K562 (cell line): ENCODE measurements at regions not wholly inside any gene's neighbourhood (a gene's known extent, or its start where the extent isn't known, plus 50 kb on each side); places are given as distances from the start of the nearest gene placed in this dataset.

ENCODE experiments used
- ATAC-seq: fragments of 200-7000 bp; cut with Tn5 transposase; 3 replicates; pipeline ENCODE4 v1.9.1; 2020; ENCODE audit warnings: moderate library complexity
- BruUV-seq: library from RNA; stranded (reverse); fragments of 400-500 nt; replicated peaks from 2 replicates; lab custom pipeline; 2021; lab: Mats Ljungman, UMichigan
- CTCF ChIA-PET: fragments of 300-600 bp; formaldehyde crosslinking; extraction: SDS; loops from one replicate; lab custom pipeline; 2021; ENCODE audit warnings: low intra/inter-chr PET ratio; lab: Yijun Ruan, JAX
- POLR2A ChIA-PET: fragments of 300-600, 350-650 bp; sonication (Branson Sonifier 250); formaldehyde crosslinking; extraction: SDS; loops from one replicate; lab custom pipeline; 2021; ENCODE audit warnings: antibody characterized with exemption, inconsistent platforms; lab: Yijun Ruan, JAX
- DNase-seq, 4 experiments: peaks; one replicate each; pipeline versions ENCODE4 v3.0.0 to v3.0.0-alpha.2; 2011 to 2018; ENCODE audit warnings: low spot score in 3 of 4, mixed read lengths in 3 of 4; ENCODE audit errors: extremely low read depth in 1 of 4
- FAIRE-seq: peaks from 2 replicates; lab custom pipeline; 2011; peaks lifted over from hg19 to GRCh38; lab: Jason Lieb, UNC
- H2AFZ ChIP-seq: 2 replicates; pipeline ENCODE4 v1.6.0; 2011; ENCODE audit warnings: low read depth, low read length, control low read depth, inconsistent platforms
- H3K27ac ChIP-seq: fragments of 200-600 bp; 3 replicates; pipeline ENCODE4 v1.8.0; 2011; ENCODE audit warnings: low read depth, mild to moderate bottlenecking, control low read depth, inconsistent platforms, low read length, moderate library complexity, mixed read lengths; ENCODE audit errors: extremely low read depth
- H3K27me3 ChIP-seq, 2 experiments: fragments of 300-600 bp in 1 of 2; 2 replicates in 1 of 2; 3 replicates in 1 of 2; pipeline versions ENCODE4 v1.6.0 to v1.8.0; 2011; ENCODE audit warnings: inconsistent platforms in 2 of 2, low read length in 2 of 2, mild to moderate bottlenecking in 1 of 2, mixed read lengths in 1 of 2, moderate library complexity in 1 of 2; ENCODE audit not compliant: control insufficient read depth in 2 of 2, insufficient read depth in 2 of 2
- H3K36me3 ChIP-seq: fragments of 300-600 bp; 3 replicates; pipeline ENCODE4 v1.8.0; 2011; ENCODE audit warnings: mild to moderate bottlenecking, low read length, inconsistent platforms; ENCODE audit not compliant: control insufficient read depth, insufficient read depth
- H3K4me1 ChIP-seq, 2 experiments: fragments of 200-600 bp in 1 of 2; replicated peaks in 1 of 2; 2 replicates in 1 of 2; 3 replicates in 1 of 2; pipeline versions ENCODE4 v1.5.1 to v1.8.0; 2011; ENCODE audit warnings: inconsistent platforms in 2 of 2, low read length in 2 of 2, mild to moderate bottlenecking in 1 of 2, mixed read lengths in 1 of 2, moderate library complexity in 1 of 2; ENCODE audit not compliant: control insufficient read depth in 2 of 2, insufficient read depth in 2 of 2
- H3K4me2 ChIP-seq: 2 replicates; pipeline ENCODE4 v1.6.1; 2011; ENCODE audit warnings: low read length, control low read depth, inconsistent platforms, mixed read lengths; ENCODE audit not compliant: insufficient read depth
- H3K4me3 ChIP-seq: fragments of 200-600 bp; sonication (generic), shearing (Covaris generic); 2 replicates; pipeline ENCODE4 v1.5.1; 2016; ENCODE audit warnings: control low read depth, inconsistent platforms
- H3K79me2 ChIP-seq: fragments of 200-600 bp; 3 replicates; pipeline ENCODE4 v1.8.0; 2011; ENCODE audit warnings: low read length, inconsistent platforms; ENCODE audit not compliant: control insufficient read depth, insufficient read depth
- H3K9ac ChIP-seq, 2 experiments: 2 replicates each; pipeline versions ENCODE4 v1.6.0 to v1.6.1; 2011; ENCODE audit warnings: low read depth in 2 of 2, low read length in 2 of 2, control low read depth in 1 of 2, inconsistent platforms in 1 of 2, mild to moderate bottlenecking in 1 of 2, mixed read lengths in 1 of 2; ENCODE audit not compliant: insufficient read depth in 1 of 2
- H3K9me1 ChIP-seq: one replicate; pipeline ENCODE4 v1.6.0; 2011; ENCODE audit warnings: inconsistent platforms, mild to moderate bottlenecking, low read length, moderate library complexity; ENCODE audit not compliant: control insufficient read depth, insufficient read depth
- H3K9me3 ChIP-seq: replicated peaks from 2 replicates; pipeline ENCODE4 v1.5.1; 2011; ENCODE audit warnings: low read depth, low read length, inconsistent platforms; ENCODE audit not compliant: control insufficient read depth, insufficient read depth
- H4K20me1 ChIP-seq: replicated peaks from 2 replicates; pipeline ENCODE4 v1.6.1; 2011; ENCODE audit warnings: low read length, inconsistent platforms, mixed read lengths; ENCODE audit not compliant: control insufficient read depth, insufficient read depth
- BRF1 ChIP-seq: IDR thresholded peaks from 3 replicates; pipeline ENCODE4 v1.6.1; 2011; ENCODE audit warnings: borderline replicate concordance, mild to moderate bottlenecking; ENCODE audit not compliant: insufficient read length; ENCODE audit errors: extremely low read depth
- CBX2 ChIP-seq: fragments of 200-600 bp; sonication (generic); IDR thresholded peaks from one replicate; pipeline ENCODE4 v1.6.1; 2012; ENCODE audit warnings: mild to moderate bottlenecking, low read length, inconsistent platforms; ENCODE audit not compliant: insufficient read depth, poor library complexity, severe bottlenecking
- CREB1 ChIP-seq, 2 experiments: sonication (generic) in 1 of 2; formaldehyde crosslinking in 1 of 2; IDR thresholded peaks; 2 replicates each; pipeline versions ENCODE4 v1.6.1 to v1.8.0; 2012 to 2022; ENCODE audit warnings: inconsistent platforms in 1 of 2, mild to moderate bottlenecking in 1 of 2, missing genetic modification reagents in 1 of 2, moderate library complexity in 1 of 2
- JUN ChIP-seq, 2 experiments: sonication (generic) in 1 of 2; formaldehyde crosslinking in 1 of 2; IDR thresholded peaks; 2 replicates each; pipeline versions ENCODE4 v1.6.1 to v1.8.0; 2012 to 2022; ENCODE audit warnings: borderline replicate concordance in 2 of 2, mild to moderate bottlenecking in 2 of 2, improper control_type of control experiment in 1 of 2, low read depth in 1 of 2, low read length in 1 of 2, missing genetic modification reagents in 1 of 2
- POLR3A ChIP-seq: IDR thresholded peaks from 2 replicates; pipeline ENCODE4 v1.6.1; 2011; ENCODE audit warnings: borderline replicate concordance, mild to moderate bottlenecking, moderate library complexity; ENCODE audit not compliant: insufficient read length, insufficient read depth; ENCODE audit errors: extremely low read depth
- SPI1 ChIP-seq: IDR thresholded peaks from 2 replicates; pipeline ENCODE4 v1.6.1; 2011; ENCODE audit warnings: low read depth, low read length, control low read depth, borderline replicate concordance
- U2AF2 ChIP-seq: fragments of 200-400 bp; formaldehyde crosslinking; optimal IDR thresholded peaks from 2 replicates; pipeline ENCODE3; 2017; ENCODE audit warnings: low read depth, mild to moderate bottlenecking, low read length
- ZNF277 ChIP-seq: fragments of 250-450 bp; sonication (Bioruptor Pico); IDR thresholded peaks from 2 replicates; pipeline ENCODE4 v1.8.0; 2022; ENCODE audit warnings: inconsistent platforms, mild to moderate bottlenecking, moderate library complexity, borderline replicate concordance
- WGBS: fragments of 100-300 bp; shearing (Covaris generic); methylation state at CpG from one replicate; pipeline ENCODE4 v1.1.6; 2016; ENCODE audit warnings: low coverage, mixed read lengths; ENCODE audit not compliant: insufficient coverage; ENCODE audit errors: missing lambda C conversion rate; 5-methylcytosine and 5-hydroxymethylcytosine counted together
- in situ Hi-C: fragments of 300-500 bp; cut with MboI; formaldehyde crosslinking; loops from 4 replicates; pipeline ENCODE4 v1.15.0; 2018; ENCODE audit warnings: inconsistent platforms, mixed read lengths
- intact Hi-C: fragments of 100-400 bp; cut with micrococcal nuclease; formaldehyde crosslinking; loops from 2 replicates; pipeline ENCODE4 v1.14.2; 2022

GRCh38 chr3:169020371-169020770, 643.1 kb downstream of the MECOM start:
- Histone ChIP-seq H3K27ac (no peak overlapping the region), H3K79me2 (no peaks in the 10 kb centered on the region), H3K4me2 (no peak overlapping the region), H3K9me3 (no peaks in the 10 kb centered on the region)
- in situ Hi-C loops, result no loop called here
- TF ChIP-seq U2AF2 (no peak), CREB1 (IDR thresholded peaks at IDR 0.05) (no peak), CREB1 (CRISPR knock-in tag; IDR thresholded peaks at IDR 0.05) (no peak), JUN (IDR thresholded peaks at IDR 0.05; ENCODE audit: borderline replicate concordance, low read depth, low read length) (no peak), JUN (CRISPR knock-in tag; IDR thresholded peaks at IDR 0.05; ENCODE audit: borderline replicate concordance) (no peak), ZNF277 (CRISPR knock-in tag) (no peak), CBX2 (no peak), POLR3A (no peak), BRF1 (no peak), SPI1 (no peak)
- TF ChIP-seq, all 486 proteins: peak for 0
- no TSS peak for BruUV-seq
- H3K4me3 ChIP-seq, result no peak overlapping the region
- H3K27me3 ChIP-seq, result no peaks in the 10 kb centered on the region
- intact Hi-C loops, result no loop called here
- no peaks in the 10 kb centered on the region for H3K4me1 ChIP-seq
- POLR2A ChIA-PET, result no interaction called here
- CTCF ChIA-PET, result no interaction called here
- no peak for ATAC-seq
- no peaks in the 10 kb centered on the region for H4K20me1 ChIP-seq
- H3K36me3 ChIP-seq, result no peaks in the 10 kb centered on the region
- no CpG with 5 or more reads among the region's 1 CpG for WGBS
- no peaks in the 10 kb centered on the region for H3K9me1 ChIP-seq
- DNase-seq, result no peak
- H2AFZ ChIP-seq, result no peak overlapping the region
- H3K9ac ChIP-seq, result no peak overlapping the region
- no peak for FAIRE-seq
